ENCODE measurements at regions not wholly inside any gene's neighbourhood (a gene's known extent, or its start where the extent isn't known, plus 50 kb on each side); places are given as distances from the start of the nearest gene placed in this dataset.

GRCh38 chr2:64268330-64269048, 124.3 kb upstream of the PELI1 start:
- Mint-ChIP-seq H3K4me3 (no peak overlapping the region), H3K9me3 (ENCODE audit: insufficient read depth) (peaks cover 5% of the 10 kb centered on the region), H3K27me3 (no peaks in the 10 kb centered on the region), H3K4me1 (peaks cover 12% of the 10 kb centered on the region), H3K27ac (no peak overlapping the region)
- POLR2A ChIA-PET, result no interaction called here
- Histone ChIP-seq H3K4me3 (ENCODE audit: control extremely low read depth in 1 of 5, extremely low read depth in 1 of 5, insufficient read depth in 1 of 5, low read depth in 2 of 5, low read length in 4 of 5) (no peak overlapping the region), H4K20me1 (ENCODE audit: control insufficient read depth, insufficient read depth, low read length, poor library complexity, severe bottlenecking) (no peaks in the 10 kb centered on the region), H3K4me2 (replicated peaks; ENCODE audit: low read depth, low read length, poor library complexity, severe bottlenecking) (no peak overlapping the region), H3K36me3 (replicated peaks in 1 of 2; ENCODE audit: control extremely low read depth in 1 of 2, control insufficient read depth in 1 of 2, extremely low read depth in 1 of 2, insufficient read depth in 2 of 2, low read length in 1 of 2) (no peaks in the 10 kb centered on the region), H3K27ac (ENCODE audit: low read length in 2 of 2) (no peak overlapping the region), H3K4me1 (ENCODE audit: control insufficient read depth in 2 of 2, insufficient read depth in 2 of 2, low read length in 2 of 2) (peaks cover 2 to 6% of the 10 kb centered on the region in 2 donors), H3K9me3 (ENCODE audit: control extremely low read depth in 1 of 3, control insufficient read depth in 2 of 3, insufficient read depth in 1 of 3, low read length in 2 of 3) (peaks cover 0 to 11% (median 0%) of the 10 kb centered on the region in 3 donors), H2AFZ (ENCODE audit: insufficient read depth, low read depth, low read length, poor library complexity, severe bottlenecking) (no peak overlapping the region), H3K79me2 (ENCODE audit: control insufficient read depth, insufficient read depth, low read length) (no peaks in the 10 kb centered on the region), H3K9ac (ENCODE audit: low read length) (no peak overlapping the region), H3K27me3 (replicated peaks in 1 of 4; ENCODE audit: control extremely low read depth in 1 of 4, control insufficient read depth in 3 of 4, insufficient read depth in 4 of 4, low read length in 3 of 4) (no peaks in the 10 kb centered on the region)
- intact Hi-C loops (cut with micrococcal nuclease), result no loop called here
- no peak for TF ChIP-seq EZH2 (IDR thresholded peaks at IDR 0.05; ENCODE audit: borderline replicate concordance, insufficient read depth, low read depth, low read length, poor library complexity, severe bottlenecking)
- no peak for TF ChIP-seq CTCF (IDR thresholded peaks at IDR 0.05)
- ATAC-seq (ENCODE audit: low read depth), result no peak
- DNase-seq, result no peak
- CTCF ChIA-PET, result interaction anchor here (0.7 to 2.1 kb wide), 5 partner anchors 8 to 220 kb away, joined by 3 to 6 read pairs (median 3); no protein-coding TSS in a partner anchor
- WGBS (ENCODE audit: insufficient coverage), result 70% methylated on average over 4 of the region's 9 CpGs

All from B cell (primary cell).